ENCODE measurements at regions not wholly inside any gene's neighbourhood (a gene's known extent, or its start where the extent isn't known, plus 50 kb on each side); places are given as distances from the start of the nearest gene placed in this dataset.

- H3K9me3 ChIP-seq (ENCODE audit: insufficient read depth, low read length): no peaks in the 10 kb centered on the region
- H3K36me3 ChIP-seq (ENCODE audit: low read length): no peaks in the 10 kb centered on the region
- H3K27me3 ChIP-seq (ENCODE audit: low read length): peaks cover 3% of the 10 kb centered on the region; the same call in 1 of the 2 replicates
- no peaks in the 10 kb centered on the region for H4K20me1 ChIP-seq (ENCODE audit: low read depth, low read length)
- no peak overlapping the region for H3K4me2 ChIP-seq (ENCODE audit: low read depth, low read length, poor library complexity, severe bottlenecking)
- no peaks in the 10 kb centered on the region for H3K9me2 ChIP-seq (replicated peaks; ENCODE audit: insufficient read depth, low read length)
- no peaks in the 10 kb centered on the region for H3F3A ChIP-seq (ENCODE audit: insufficient read depth)
- no peak overlapping the region for H3K4me3 ChIP-seq (ENCODE audit: insufficient read depth, low read length, poor library complexity, severe bottlenecking)
- no peaks in the 10 kb centered on the region for H3K79me2 ChIP-seq (ENCODE audit: insufficient read depth, low read length)
- H3K9ac ChIP-seq (ENCODE audit: low read length): no peak overlapping the region
- TF ChIP-seq CTCF (IDR thresholded peaks at IDR 0.05; ENCODE audit: insufficient read depth, low read length, poor library complexity, severe bottlenecking): no peak
- no peak overlapping the region for H2AFZ ChIP-seq (ENCODE audit: low read depth, low read length, severe bottlenecking)
- H3K27ac ChIP-seq (ENCODE audit: low read depth, low read length): no peak overlapping the region
Measured at GRCh38 chr3:159187706-159188105, 385.9 kb downstream of the MFSD1 start.

DNA sequence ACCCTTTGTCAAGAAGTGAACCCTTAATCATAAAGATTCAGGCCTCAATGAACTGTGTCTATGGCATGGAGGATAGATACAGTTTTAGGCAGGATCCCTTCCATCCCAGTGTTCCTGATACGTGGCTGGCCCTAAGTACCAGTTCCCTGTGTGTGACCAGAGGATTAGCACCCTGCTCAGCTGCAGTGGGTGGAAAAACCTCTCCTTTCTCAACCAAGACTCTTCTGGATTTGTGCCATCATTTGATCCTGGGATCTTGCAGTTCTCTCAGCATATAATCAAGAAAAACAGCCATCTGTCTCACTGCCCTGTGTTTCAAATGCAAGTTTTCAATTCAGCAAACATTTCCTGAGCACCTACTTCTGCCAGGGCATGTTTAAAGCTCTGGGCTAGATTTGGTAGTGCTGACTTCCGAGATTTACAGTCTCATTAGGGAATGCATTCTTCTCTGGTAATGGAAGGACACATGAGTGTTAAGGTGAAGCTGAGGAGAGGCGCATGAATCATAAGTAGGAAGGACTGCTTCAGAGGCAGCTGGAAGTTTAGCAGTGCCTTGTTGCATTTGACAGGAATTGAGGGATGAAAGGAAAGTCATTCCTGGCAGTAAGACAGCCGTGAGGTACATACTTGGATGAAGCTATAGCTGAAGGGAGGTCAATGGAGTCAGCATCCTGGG is 388.3 kb downstream of the MFSD1 start:
- Histone ChIP-seq H3F3A (ENCODE audit: insufficient read depth) (no peaks in the 10 kb centered on the region), H3K4me3 (ENCODE audit: insufficient read depth, low read length, poor library complexity, severe bottlenecking) (no peak overlapping the region), H2AFZ (ENCODE audit: low read depth, low read length, severe bottlenecking) (no peak overlapping the region), H3K27ac (ENCODE audit: low read depth, low read length) (no peak overlapping the region), H3K9ac (ENCODE audit: low read length) (no peak overlapping the region), H3K9me3 (ENCODE audit: insufficient read depth, low read length) (no peaks in the 10 kb centered on the region), H4K20me1 (ENCODE audit: low read depth, low read length) (no peaks in the 10 kb centered on the region), H3K9me2 (replicated peaks; ENCODE audit: insufficient read depth, low read length) (0 out of 2 replicates have a peak, but pooled peaks cover under 1% of the 10 kb centered on the region), H3K27me3 (ENCODE audit: low read length) (no peaks in the 10 kb centered on the region; the same call in 1 of the 2 replicates), H3K36me3 (ENCODE audit: low read length) (no peaks in the 10 kb centered on the region), H3K4me2 (ENCODE audit: low read depth, low read length, poor library complexity, severe bottlenecking) (no peak overlapping the region), H3K79me2 (ENCODE audit: insufficient read depth, low read length) (no peaks in the 10 kb centered on the region)
- TF ChIP-seq EZH2phosphoT487 (conservative IDR thresholded peaks at IDR 0.05; ENCODE audit: low read length) (no peak), CTCF (IDR thresholded peaks at IDR 0.05; ENCODE audit: insufficient read depth, low read length, poor library complexity, severe bottlenecking) (no peak)

DNA sequence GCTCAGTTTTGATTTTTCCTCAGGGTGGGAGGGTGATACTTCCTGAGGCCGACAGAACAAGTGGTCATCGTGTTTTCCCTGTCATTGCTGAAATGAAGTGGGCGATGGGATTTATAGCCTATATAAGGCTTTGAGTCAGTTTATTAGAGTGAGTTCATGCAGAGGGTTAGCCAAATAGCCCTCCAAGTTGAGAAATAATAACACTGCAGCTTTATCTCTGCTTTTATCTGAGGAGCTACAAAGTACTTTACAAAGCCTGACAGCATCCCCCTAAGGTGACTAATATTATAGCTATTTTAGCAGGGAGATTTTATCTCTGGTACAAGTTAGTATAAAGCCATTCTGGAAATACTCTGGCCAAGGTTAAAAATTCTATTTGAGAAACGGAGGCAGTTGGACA is 389.6 kb downstream of the MFSD1 start:
- H3K4me2 ChIP-seq (ENCODE audit: low read depth, low read length, poor library complexity, severe bottlenecking): no peak overlapping the region
- TF ChIP-seq CTCF (IDR thresholded peaks at IDR 0.05; ENCODE audit: insufficient read depth, low read length, poor library complexity, severe bottlenecking) (no peak), EZH2phosphoT487 (conservative IDR thresholded peaks at IDR 0.05; ENCODE audit: low read length) (no peak)
- H3K9me2 ChIP-seq (replicated peaks; ENCODE audit: insufficient read depth, low read length): 0 out of 2 replicates have a peak, but pooled peaks cover 4% of the 10 kb centered on the region
- no peaks in the 10 kb centered on the region for H3K36me3 ChIP-seq (ENCODE audit: low read length)
- no peak overlapping the region for H3K4me3 ChIP-seq (ENCODE audit: insufficient read depth, low read length, poor library complexity, severe bottlenecking)
- H3K27me3 ChIP-seq (ENCODE audit: low read length): no peaks in the 10 kb centered on the region; the same call in 1 of the 2 replicates
- no peaks in the 10 kb centered on the region for H3F3A ChIP-seq (ENCODE audit: insufficient read depth)
- H3K9ac ChIP-seq (ENCODE audit: low read length): no peak overlapping the region
- no peaks in the 10 kb centered on the region for H4K20me1 ChIP-seq (ENCODE audit: low read depth, low read length)
- no peak overlapping the region for H2AFZ ChIP-seq (ENCODE audit: low read depth, low read length, severe bottlenecking)
- H3K9me3 ChIP-seq (ENCODE audit: insufficient read depth, low read length): no peaks in the 10 kb centered on the region
- no peak overlapping the region for H3K27ac ChIP-seq (ENCODE audit: low read depth, low read length)
- H3K79me2 ChIP-seq (ENCODE audit: insufficient read depth, low read length): no peaks in the 10 kb centered on the region

All from SU-DHL-6 (cell line).